ENCODE measurements at regions not wholly inside any gene's neighbourhood (a gene's known extent, or its start where the extent isn't known, plus 50 kb on each side); places are given as distances from the start of the nearest gene placed in this dataset.
"Not testable (repeated sequence)": the region's sequence is repeated elsewhere in the genome, so short reads cannot be mapped to it uniquely, and the experiment has no call there.

GRCh38 chr9:102941868-102942267, 53.3 kb upstream of the CYLC2 start:
- no peak overlapping the region for H3K4me3 ChIP-seq (ENCODE audit: low read length)
- no peak for DNase-seq (ENCODE audit: low read depth, low spot score)

GRCh38 chr9:102922526-102922925, 72.6 kb upstream of the CYLC2 start:
- DNase-seq (ENCODE audit: low read depth, low spot score), result no peak
- no peak overlapping the region for H3K4me3 ChIP-seq (ENCODE audit: low read length)

GRCh38 chr9:102911185-102911584, 83.9 kb upstream of the CYLC2 start:
- no peak for DNase-seq (ENCODE audit: low read depth, low spot score)
- H3K4me3 ChIP-seq (ENCODE audit: low read length), result no peak overlapping the region

GRCh38 chr9:102905795-102906194, 89.3 kb upstream of the CYLC2 start:
- not testable (repeated sequence) for DNase-seq (ENCODE audit: low read depth, low spot score); H3K4me3 ChIP-seq (ENCODE audit: low read length)

- no peak overlapping the region for H3K4me3 ChIP-seq (ENCODE audit: low read length)
These were observed 103.1 kb upstream of the CYLC2 start for GRCh38 chr9:102892025-102892424.

GRCh38 chr9:102888747-102889146, 106.4 kb upstream of the CYLC2 start:
- not testable (repeated sequence) for DNase-seq (ENCODE audit: low read depth, low spot score); H3K4me3 ChIP-seq (ENCODE audit: low read length)

More at GRCh38 chr9:102892025-102892424, 103.1 kb upstream of the CYLC2 start:
- no peak for DNase-seq (ENCODE audit: low read depth, low spot score)

- no peak for DNase-seq (ENCODE audit: low read depth, low spot score)
- no peak overlapping the region for H3K4me3 ChIP-seq (ENCODE audit: low read length)
These were observed 119.4 kb upstream of the CYLC2 start for GRCh38 chr9:102875687-102876086.

GRCh38 chr9:102867488-102867887, 127.6 kb upstream of the CYLC2 start:
- no peak overlapping the region for H3K4me3 ChIP-seq (ENCODE audit: low read length)
- no peak for DNase-seq (ENCODE audit: low read depth, low spot score)

- no peak for DNase-seq (ENCODE audit: low read depth, low spot score)
- H3K4me3 ChIP-seq (ENCODE audit: low read length), result no peak overlapping the region
These were observed 132.7 kb upstream of the CYLC2 start for GRCh38 chr9:102862478-102862877.

- DNase-seq (ENCODE audit: low read depth, low spot score), result no peak
- no peak overlapping the region for H3K4me3 ChIP-seq (ENCODE audit: low read length)
These were observed 139.5 kb upstream of the CYLC2 start for GRCh38 chr9:102855641-102856040.

- DNase-seq (ENCODE audit: low read depth, low spot score), result no peak
These were observed 149.2 kb upstream of the CYLC2 start for GRCh38 chr9:102845827-102846371.

GRCh38 chr9:102844716-102845115, 150.4 kb upstream of the CYLC2 start:
- DNase-seq (ENCODE audit: low read depth, low spot score), result no peak
- no peak overlapping the region for H3K4me3 ChIP-seq (ENCODE audit: low read length)

More at GRCh38 chr9:102845827-102846371, 149.2 kb upstream of the CYLC2 start:
- H3K4me3 ChIP-seq (ENCODE audit: low read length), result no peak overlapping the region

GRCh38 chr9:102842423-102842822, 152.7 kb upstream of the CYLC2 start:
- no peak for DNase-seq (ENCODE audit: low read depth, low spot score)
- no peak overlapping the region for H3K4me3 ChIP-seq (ENCODE audit: low read length)

- H3K4me3 ChIP-seq (ENCODE audit: low read length), result no peak overlapping the region
- no peak for DNase-seq (ENCODE audit: low read depth, low spot score)
These were observed 153.8 kb upstream of the CYLC2 start for GRCh38 chr9:102841376-102841775.

- no peak for DNase-seq (ENCODE audit: low read depth, low spot score)
- no peak overlapping the region for H3K4me3 ChIP-seq (ENCODE audit: low read length)
These were observed 154.8 kb upstream of the CYLC2 start for GRCh38 chr9:102840335-102840734.

GRCh38 chr9:102832814-102833213, 162.3 kb upstream of the CYLC2 start:
- no peak for DNase-seq (ENCODE audit: low read depth, low spot score)
- no peak overlapping the region for H3K4me3 ChIP-seq (ENCODE audit: low read length)

- no peak for DNase-seq (ENCODE audit: low read depth, low spot score)
These were observed 198.9 kb upstream of the CYLC2 start for GRCh38 chr9:102796244-102796643.

GRCh38 chr9:102795532-102795931, 199.6 kb upstream of the CYLC2 start:
- no peak for DNase-seq (ENCODE audit: low read depth, low spot score)
- no peak overlapping the region for H3K4me3 ChIP-seq (ENCODE audit: low read length)

More at GRCh38 chr9:102796244-102796643, 198.9 kb upstream of the CYLC2 start:
- H3K4me3 ChIP-seq (ENCODE audit: low read length), result no peak overlapping the region

- H3K4me3 ChIP-seq (ENCODE audit: low read length), result no peak overlapping the region
- no peak for DNase-seq (ENCODE audit: low read depth, low spot score)
These were observed 215.8 kb upstream of the CYLC2 start for GRCh38 chr9:102779356-102779755.

GRCh38 chr9:102778746-102779145, 216.4 kb upstream of the CYLC2 start:
- DNase-seq (ENCODE audit: low read depth, low spot score), result no peak
- H3K4me3 ChIP-seq (ENCODE audit: low read length), result no peak overlapping the region

GRCh38 chr9:102770704-102771103, 224.4 kb upstream of the CYLC2 start:
- no peak for DNase-seq (ENCODE audit: low read depth, low spot score)

GRCh38 chr9:102769307-102769706, 225.8 kb upstream of the CYLC2 start:
- no peak for DNase-seq (ENCODE audit: low read depth, low spot score)
- no peak overlapping the region for H3K4me3 ChIP-seq (ENCODE audit: low read length)

More at GRCh38 chr9:102770704-102771103, 224.4 kb upstream of the CYLC2 start:
- no peak overlapping the region for H3K4me3 ChIP-seq (ENCODE audit: low read length)

Measured in Jurkat, Clone E6-1 (cell line).